ENCODE measurements at regions not wholly inside any gene's neighbourhood (a gene's known extent, or its start where the extent isn't known, plus 50 kb on each side); places are given as distances from the start of the nearest gene placed in this dataset.

- no peaks in the 10 kb centered on the region for H3K9me2 ChIP-seq (replicated peaks; ENCODE audit: low read length)
- H3K4me3 ChIP-seq (ENCODE audit: low read length): no peak overlapping the region
- no peaks in the 10 kb centered on the region for H3F3A ChIP-seq (ENCODE audit: low read length, unreplicated experiment)
- H4K20me1 ChIP-seq (ENCODE audit: low read length): no peaks in the 10 kb centered on the region
- no peak overlapping the region for H3K4me2 ChIP-seq (ENCODE audit: low read length)
- ChIA-PET POLR2A (ENCODE audit: unreplicated experiment) (no interaction called here), CTCF (no interaction called here)
- no peaks in the 10 kb centered on the region for H3K79me2 ChIP-seq (ENCODE audit: low read length)
- H3K9me3 ChIP-seq (ENCODE audit: low read length): no peaks in the 10 kb centered on the region
- TF ChIP-seq EZH2 (IDR thresholded peaks at IDR 0.05; ENCODE audit: low read length, unreplicated experiment) (no peak), CTCF (conservative IDR thresholded peaks at IDR 0.05; ENCODE audit: low read depth, low read length) (no peak), EZH2phosphoT487 (IDR thresholded peaks at IDR 0.05; ENCODE audit: borderline replicate concordance, low read length) (no peak)
- BruUV-seq (replicated peaks): no TSS peak
- DNase-seq (no peak), ATAC-seq (no peak)
- no peak overlapping the region for H3K27ac ChIP-seq (ENCODE audit: low read length)
- H3K9ac ChIP-seq (ENCODE audit: low read length): no peak overlapping the region
- no peaks in the 10 kb centered on the region for H3K36me3 ChIP-seq (ENCODE audit: low read depth, low read length)
- H3K27me3 ChIP-seq (ENCODE audit: low read length): peaks cover 5% of the 10 kb centered on the region; the same call in 1 of the 2 replicates
- H3K4me1 ChIP-seq (ENCODE audit: insufficient read depth, low read length): no peaks in the 10 kb centered on the region
- H2AFZ ChIP-seq (ENCODE audit: low read length): no peak overlapping the region
- intact Hi-C loops (cut with micrococcal nuclease): no loop called here
Measured at GRCh38 chr3:76362643-76363042, 577.3 kb upstream of the ZNF717 start.

GRCh38 chr3:76365275-76365674 is 579.9 kb upstream of the ZNF717 start:
- Histone ChIP-seq H3K27ac (ENCODE audit: low read length) (no peak overlapping the region), H3K9me3 (ENCODE audit: low read length) (no peaks in the 10 kb centered on the region), H3K79me2 (ENCODE audit: low read length) (no peaks in the 10 kb centered on the region), H3K36me3 (ENCODE audit: low read depth, low read length) (no peaks in the 10 kb centered on the region), H3K9ac (ENCODE audit: low read length) (no peak overlapping the region), H3K4me2 (ENCODE audit: low read length) (no peak overlapping the region), H4K20me1 (ENCODE audit: low read length) (no peaks in the 10 kb centered on the region), H3K4me1 (ENCODE audit: insufficient read depth, low read length) (no peaks in the 10 kb centered on the region), H2AFZ (ENCODE audit: low read length) (no peak overlapping the region), H3K27me3 (ENCODE audit: low read length) (peaks cover 5% of the 10 kb centered on the region; the same call in 1 of the 2 replicates), H3K4me3 (ENCODE audit: low read length) (no peak overlapping the region), H3F3A (ENCODE audit: low read length, unreplicated experiment) (no peaks in the 10 kb centered on the region), H3K9me2 (replicated peaks; ENCODE audit: low read length) (no peaks in the 10 kb centered on the region)
- TF ChIP-seq CTCF (conservative IDR thresholded peaks at IDR 0.05; ENCODE audit: low read depth, low read length) (no peak), EZH2 (IDR thresholded peaks at IDR 0.05; ENCODE audit: low read length, unreplicated experiment) (no peak), EZH2phosphoT487 (IDR thresholded peaks at IDR 0.05; ENCODE audit: borderline replicate concordance, low read length) (no peak)
- CTCF ChIA-PET: no interaction called here
- DNase-seq (no peak), ATAC-seq (no peak)
- no TSS peak for BruUV-seq (replicated peaks)
- POLR2A ChIA-PET (ENCODE audit: unreplicated experiment): no interaction called here
- intact Hi-C loops (cut with micrococcal nuclease): no loop called here

GRCh38 chr3:76367281-76367680 is 581.9 kb upstream of the ZNF717 start:
- Histone ChIP-seq H3K4me2 (ENCODE audit: low read length) (no peak overlapping the region), H2AFZ (ENCODE audit: low read length) (no peak overlapping the region), H3K4me1 (ENCODE audit: insufficient read depth, low read length) (no peaks in the 10 kb centered on the region), H3K27me3 (ENCODE audit: low read length) (peaks cover 5% of the 10 kb centered on the region; the same call in 1 of the 2 replicates), H3K27ac (ENCODE audit: low read length) (no peak overlapping the region), H3K79me2 (ENCODE audit: low read length) (no peaks in the 10 kb centered on the region), H4K20me1 (ENCODE audit: low read length) (no peaks in the 10 kb centered on the region), H3K4me3 (ENCODE audit: low read length) (no peak overlapping the region), H3F3A (ENCODE audit: low read length, unreplicated experiment) (no peaks in the 10 kb centered on the region), H3K36me3 (ENCODE audit: low read depth, low read length) (no peaks in the 10 kb centered on the region), H3K9ac (ENCODE audit: low read length) (no peak overlapping the region), H3K9me3 (ENCODE audit: low read length) (no peaks in the 10 kb centered on the region), H3K9me2 (replicated peaks; ENCODE audit: low read length) (no peaks in the 10 kb centered on the region)
- ATAC-seq (no peak), DNase-seq (no peak)
- ChIA-PET CTCF (no interaction called here), POLR2A (ENCODE audit: unreplicated experiment) (no interaction called here)
- intact Hi-C loops (cut with micrococcal nuclease): no loop called here
- BruUV-seq (replicated peaks): no TSS peak
- TF ChIP-seq EZH2phosphoT487 (IDR thresholded peaks at IDR 0.05; ENCODE audit: borderline replicate concordance, low read length) (no peak), CTCF (conservative IDR thresholded peaks at IDR 0.05; ENCODE audit: low read depth, low read length) (no peak), EZH2 (IDR thresholded peaks at IDR 0.05; ENCODE audit: low read length, unreplicated experiment) (no peak)
